SKM-1 treated with dmso at 0.1 percent for 144 hours (cell line): ENCODE measurements at regions not wholly inside any gene's neighbourhood (a gene's known extent, or its start where the extent isn't known, plus 50 kb on each side); places are given as distances from the start of the nearest gene placed in this dataset.

Experiments used
- DNase-seq: peaks from one replicate; lab custom pipeline; 2025; ENCODE audit not compliant: unreplicated experiment; lab: John Stamatoyannopoulos, UW

DNA sequence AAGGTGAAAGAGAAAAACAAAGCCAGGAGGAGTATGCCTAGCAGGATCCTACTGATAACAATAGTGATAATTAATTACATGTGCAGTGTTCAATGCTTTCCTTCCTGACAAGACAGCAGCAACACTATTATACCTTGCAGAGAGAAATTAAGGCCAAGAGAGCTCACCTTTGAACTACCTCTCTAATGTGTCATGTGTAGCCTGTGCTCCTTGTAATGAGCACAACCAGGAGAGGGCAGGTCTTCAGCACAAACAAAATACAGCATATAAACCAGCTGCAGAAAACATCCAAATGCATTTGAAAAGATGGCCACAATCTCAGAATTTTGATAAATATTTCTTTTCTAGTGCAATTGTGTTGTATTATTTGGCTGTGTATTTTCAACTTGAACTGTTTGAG is 1425.7 kb downstream of the DSC3 start:
- no peak for DNase-seq

DNA sequence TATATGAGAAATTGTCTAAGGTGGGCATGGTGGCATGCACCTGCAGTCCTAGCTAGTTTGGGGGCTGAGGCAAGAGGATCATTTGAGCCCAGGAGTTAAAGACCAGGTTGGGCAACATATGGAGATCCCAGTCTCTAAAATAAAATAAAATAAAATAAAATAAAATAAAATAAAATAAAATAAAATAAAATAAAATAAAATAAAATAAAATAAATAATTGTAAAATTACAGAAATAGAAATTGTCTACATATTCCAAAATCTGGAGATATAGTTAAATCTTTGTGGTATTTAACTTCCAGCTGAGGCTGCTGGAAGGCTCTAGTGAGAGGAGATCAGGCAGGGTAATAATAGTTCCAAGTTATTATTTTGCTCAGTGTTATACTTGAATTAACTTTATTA is 1432.1 kb upstream of the CDH2 start:
- DNase-seq: no peak

DNA sequence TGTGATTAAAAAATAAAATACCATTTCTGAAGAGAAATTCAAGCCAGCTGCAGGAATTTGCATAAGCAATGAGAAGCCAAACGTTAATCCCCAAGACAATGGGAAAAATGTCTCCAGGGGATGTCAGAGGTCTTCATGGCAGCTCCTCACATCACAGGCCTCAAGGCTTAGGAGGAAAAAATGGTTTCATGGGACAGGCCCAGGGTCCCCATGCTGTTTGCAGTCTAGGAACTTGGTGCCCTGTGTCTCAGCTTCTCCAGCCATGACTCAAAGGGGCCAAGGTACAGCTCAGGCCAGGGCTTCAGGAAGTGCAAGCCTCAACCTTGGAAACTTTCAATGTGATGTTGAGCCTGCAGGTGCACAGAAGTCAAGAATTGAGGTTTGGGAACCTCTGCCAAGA is 1428.4 kb upstream of the CDH2 start:
- DNase-seq: no peak

DNA sequence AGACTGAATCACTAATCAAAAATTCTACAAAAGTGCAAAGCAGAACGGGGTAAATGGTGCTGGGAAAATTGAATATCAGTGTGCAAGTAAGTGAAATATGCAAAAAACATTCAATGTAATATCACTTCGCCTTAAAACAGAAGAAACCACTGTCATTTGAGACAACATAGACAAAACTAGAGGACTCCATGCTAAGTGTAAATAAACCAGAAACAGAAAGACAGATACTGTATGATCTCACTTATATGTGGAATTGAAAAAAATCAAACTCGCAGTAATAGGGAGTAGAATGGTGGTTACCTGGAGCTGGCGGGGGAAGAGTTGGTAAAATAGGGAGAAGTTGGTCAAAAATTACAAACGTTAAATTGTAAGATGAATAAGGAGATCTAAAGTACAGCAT is 1420.0 kb upstream of the CDH2 start:
- DNase-seq: no peak

DNA sequence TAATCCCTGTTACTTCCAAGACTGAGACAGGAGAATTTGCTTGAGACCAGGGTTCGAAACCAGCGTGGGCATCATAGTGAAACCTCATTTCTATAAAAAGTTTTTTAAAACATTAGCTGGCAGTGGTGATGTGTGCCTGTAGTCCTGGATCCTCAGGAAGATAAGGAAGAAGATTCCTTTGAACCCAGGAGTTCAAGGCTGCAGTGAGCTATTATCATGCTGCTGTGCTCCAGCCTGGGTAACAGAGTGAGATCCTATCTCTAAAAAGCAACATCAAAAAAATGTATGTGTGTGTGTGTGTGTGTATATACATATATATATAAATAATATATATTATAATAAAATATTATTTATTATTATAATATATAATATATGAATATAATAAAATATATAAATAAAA is 1417.6 kb upstream of the CDH2 start:
- DNase-seq: peak; percentile 21

DNA sequence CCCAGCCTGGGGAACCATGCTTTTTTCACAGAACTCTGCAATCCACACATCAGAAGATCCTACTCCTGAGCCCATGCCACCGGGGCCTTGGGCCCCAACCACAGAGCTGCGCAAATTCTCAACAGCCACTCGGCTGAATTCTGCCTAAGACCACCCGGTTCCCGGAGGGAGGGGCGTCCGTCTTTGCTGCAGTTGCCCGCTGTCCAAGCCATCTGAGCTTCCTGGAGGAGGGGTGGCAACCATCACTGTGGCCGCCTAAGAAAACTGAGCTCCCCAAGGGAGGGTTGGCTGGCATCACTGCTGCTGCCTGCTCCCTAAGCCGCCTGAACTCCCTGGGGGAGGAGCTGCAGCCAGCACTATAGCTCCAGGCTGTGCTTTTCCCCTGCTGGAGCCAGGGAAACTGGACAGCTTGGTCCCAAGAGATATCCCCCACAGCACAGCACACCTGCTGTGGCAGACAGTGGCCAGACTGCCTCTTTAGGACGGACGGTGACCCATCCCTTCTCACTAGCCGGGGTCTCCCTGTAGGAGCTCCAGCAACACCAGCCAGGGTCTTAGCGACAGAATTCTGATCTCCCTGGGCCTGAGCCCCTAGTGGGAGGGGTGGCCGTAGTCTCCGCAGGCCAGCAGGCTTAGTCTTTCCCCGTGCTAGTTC is 1411.6 kb upstream of the CDH2 start:
- DNase-seq: no peak

DNA sequence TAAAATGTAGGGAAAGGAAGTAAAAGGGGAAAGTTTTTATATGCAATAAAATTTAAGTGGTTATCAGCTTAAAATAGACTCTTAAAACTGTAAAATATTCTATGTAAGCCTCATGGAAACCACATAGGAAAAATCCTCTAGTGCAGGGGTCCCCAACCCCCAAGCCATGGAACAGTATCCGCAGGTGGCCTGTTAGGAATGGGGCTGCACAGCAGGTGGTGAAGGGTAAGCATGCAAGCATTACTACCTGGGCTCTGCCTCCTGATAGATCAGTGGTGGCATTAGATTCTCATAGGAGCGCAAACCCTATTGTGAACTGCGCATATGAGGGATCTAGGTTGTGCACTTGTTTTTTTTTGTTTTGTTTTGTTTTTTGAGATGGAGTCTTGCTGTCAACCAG is 1409.3 kb upstream of the CDH2 start:
- no peak for DNase-seq

DNA sequence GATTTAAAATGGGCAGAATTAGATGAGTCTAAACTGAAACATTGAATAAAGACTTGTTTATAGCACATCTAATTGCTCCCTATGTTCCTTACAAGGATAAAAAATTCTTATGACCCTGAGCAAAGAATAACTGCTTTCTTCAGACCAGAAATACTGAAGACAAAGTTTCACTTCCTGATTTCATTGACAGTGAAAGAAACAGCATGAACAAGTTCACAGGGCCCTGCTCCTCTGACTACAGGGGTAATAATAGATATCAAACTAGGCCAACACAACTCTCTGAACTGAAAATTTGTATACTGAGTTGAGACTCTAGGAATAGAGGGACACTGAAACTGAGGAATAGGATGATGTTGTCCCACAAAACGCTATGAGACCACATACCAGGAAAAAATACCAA is 1383.3 kb upstream of the CDH2 start:
- DNase-seq: peak; percentile 41

DNA sequence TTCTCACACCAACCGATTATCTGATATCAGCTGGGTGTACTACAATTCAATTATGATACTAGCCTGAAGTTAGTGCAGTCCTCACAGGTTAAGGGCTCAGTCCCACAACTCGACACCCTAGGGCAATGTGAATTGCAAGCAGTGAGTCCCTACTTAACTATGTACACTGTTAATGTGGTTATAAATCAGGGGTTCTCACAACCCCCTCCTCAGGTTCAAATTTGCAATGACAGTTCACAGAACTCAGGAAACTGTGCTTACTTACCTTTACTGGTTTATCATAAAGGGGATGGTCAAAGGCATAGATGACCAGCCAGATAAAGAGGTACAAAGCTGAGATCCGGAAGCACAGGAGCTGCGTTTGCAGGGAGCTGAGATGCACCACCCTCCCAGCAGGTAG is 1379.1 kb upstream of the CDH2 start:
- DNase-seq: no peak

DNA sequence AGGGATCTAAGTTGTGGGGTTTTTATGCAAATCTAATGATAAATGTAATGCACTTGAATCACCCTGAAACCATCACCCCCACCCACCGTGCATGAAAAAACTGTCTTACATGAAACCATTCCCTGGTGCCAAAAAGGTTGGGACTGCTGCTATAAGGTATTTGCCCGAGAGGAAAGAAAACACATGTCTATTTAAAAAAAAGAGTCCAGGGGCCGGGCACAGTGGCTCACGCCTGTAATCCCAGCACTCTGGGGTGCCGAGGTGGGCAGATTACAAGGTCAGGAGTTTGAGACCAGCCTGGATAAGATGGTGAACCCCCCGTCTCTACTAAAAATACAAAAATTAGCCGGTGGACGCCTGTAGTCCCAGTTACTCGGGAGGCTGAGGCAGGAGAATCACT is 1372.8 kb upstream of the CDH2 start:
- DNase-seq: no peak

DNA sequence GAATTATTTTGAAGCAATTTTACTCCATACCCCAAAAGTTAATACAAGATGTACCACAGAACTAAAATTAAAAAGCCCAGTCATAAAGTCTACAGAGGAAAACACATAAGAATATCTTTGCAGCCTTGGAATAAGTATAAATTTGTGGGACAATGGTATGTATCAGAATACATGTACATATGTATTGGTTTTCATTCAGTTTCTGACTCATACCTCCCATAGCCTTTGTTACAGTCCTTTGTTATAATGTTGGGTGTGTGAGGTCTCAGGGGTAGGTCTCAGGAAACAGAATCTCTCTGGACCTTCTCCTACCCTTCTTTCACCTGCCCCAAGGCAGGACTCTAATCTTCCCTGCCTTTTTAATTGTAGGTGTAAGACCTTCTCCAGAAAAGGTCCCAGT is 1370.7 kb upstream of the CDH2 start:
- no peak for DNase-seq

DNA sequence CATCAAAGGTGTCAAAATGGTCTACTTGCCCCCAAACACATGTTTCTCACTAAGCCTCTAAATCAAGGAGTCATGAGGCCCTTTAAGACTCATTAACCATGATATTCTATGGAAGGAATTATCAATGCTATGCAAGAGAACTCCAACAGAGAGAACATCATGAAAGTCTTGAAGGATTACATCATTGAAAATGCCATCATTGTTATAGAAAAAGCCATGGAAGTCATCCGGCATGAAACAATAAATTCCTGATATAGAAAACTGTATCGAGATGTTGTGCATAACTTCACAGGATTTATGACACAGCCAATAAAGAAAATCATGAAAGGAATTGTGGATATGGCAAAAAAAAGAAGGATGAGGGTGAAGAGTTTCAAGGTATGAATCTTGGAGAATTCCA is 1363.6 kb upstream of the CDH2 start:
- no peak for DNase-seq

DNA sequence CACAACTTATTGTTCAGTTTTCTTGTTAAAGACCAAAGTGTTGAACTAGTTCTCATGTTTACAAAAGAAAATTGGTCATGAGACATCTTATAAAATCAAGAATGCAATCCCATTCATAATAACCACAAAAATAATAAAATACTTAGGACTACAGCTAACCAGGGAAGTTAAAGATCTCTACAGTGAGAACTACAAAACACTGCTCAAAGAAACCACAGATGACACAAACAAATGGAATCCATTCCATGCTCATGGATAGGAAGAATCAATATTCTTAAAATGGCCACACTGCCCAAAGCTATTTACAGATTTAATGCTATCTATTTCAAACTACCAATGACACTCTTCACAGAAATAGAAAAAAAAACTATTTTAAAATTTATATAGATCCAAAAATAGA is 1354.8 kb upstream of the CDH2 start:
- DNase-seq: no peak

DNA sequence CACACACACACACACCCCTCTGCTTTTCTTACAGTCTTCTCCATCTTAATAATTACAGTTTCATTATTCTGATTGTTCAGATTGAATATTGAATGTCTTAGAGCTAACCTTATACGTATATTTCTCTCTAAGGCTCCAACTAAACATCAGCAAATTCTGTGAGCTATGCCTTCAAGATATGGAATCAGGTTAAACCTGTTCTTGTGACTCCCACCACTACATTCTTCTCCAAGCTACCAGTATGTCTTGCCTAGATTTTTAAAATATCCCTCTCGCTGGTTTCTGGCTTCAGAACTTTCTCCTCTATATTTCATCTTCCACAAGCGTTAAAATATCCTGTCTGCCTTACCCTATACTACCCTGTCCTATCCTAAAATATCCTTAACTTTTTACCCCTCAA is 1346.4 kb upstream of the CDH2 start:
- no peak for DNase-seq

DNA sequence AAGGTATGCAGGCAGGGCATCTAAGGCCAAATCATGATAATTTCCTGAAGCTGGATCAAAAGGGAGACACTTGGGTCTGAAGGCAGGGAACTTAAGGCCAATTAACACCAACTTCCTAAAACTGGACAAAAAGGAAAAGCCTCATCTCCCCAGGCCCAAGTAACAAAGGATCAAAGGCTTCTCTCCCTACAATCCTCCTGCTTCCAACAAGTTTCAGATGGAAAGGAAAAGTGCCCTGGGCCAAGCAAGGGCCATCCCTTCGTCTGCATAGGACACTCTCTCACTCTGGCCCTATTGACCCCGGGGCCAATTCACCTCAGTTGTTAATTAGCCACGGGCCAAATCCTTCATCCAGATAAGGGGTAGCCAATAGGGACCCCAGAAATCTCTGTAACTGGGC is 1335.8 kb upstream of the CDH2 start:
- no peak for DNase-seq

DNA sequence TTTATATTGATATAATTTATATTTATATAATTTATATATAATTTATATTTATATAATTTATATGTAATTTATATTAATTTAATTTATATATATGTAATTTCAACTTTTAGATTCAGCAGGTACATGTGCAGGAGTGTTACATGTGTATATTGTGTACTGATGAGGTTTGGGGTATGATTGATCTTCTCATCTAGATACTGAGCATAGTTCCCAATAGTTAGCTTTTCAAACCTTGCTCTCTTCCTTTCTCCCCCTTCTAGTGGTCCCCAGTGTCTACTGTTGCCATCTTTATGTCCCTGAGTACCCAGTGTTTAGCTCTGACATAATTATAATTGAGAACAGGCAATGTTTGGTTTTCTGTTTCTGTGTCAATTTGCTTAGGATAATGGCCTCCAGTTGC is 1335.3 kb upstream of the CDH2 start:
- peak; percentile 4 for DNase-seq

DNA sequence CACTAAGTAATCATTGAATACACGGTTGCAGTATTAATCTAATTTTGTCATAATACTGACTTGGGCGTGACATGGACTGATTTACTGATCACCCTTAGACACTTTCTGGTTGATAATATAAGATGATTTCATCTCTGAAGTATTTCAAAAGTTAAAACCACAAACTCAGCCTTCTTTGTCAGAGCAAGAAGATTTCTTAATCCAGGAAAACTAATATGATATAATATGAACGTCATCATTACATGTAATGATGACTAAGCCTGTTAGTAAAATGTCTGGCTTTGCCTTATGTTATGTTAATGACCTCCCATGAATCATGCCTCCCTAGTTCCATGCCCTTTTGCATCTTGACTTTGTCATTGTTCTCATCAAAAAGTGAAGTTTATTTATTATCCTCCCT is 1325.0 kb upstream of the CDH2 start:
- DNase-seq: no peak

DNA sequence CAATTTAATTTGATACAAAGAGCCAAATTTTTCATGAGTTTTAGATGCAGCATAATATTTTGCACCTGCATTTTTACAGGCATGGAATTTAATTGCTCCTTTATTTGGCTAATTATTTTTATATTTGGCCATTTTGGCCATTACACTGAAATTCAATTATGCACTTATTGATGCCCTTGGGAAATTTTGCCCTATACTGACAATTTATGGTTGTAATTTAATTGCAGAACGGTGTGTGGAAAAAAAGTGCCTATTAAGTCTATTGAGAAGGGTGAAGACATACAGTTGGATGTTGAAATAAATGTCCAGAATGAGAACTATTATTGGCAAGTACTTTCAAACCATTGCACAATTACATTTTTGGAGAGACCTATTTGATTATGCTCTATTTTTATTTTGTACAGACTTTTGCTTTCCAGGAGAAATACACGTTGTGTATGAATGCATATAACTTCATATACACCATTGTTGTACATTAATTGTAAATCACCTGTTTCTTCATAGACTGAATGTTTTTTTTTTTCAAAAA is 1319.3 kb upstream of the CDH2 start:
- DNase-seq: no peak

DNA sequence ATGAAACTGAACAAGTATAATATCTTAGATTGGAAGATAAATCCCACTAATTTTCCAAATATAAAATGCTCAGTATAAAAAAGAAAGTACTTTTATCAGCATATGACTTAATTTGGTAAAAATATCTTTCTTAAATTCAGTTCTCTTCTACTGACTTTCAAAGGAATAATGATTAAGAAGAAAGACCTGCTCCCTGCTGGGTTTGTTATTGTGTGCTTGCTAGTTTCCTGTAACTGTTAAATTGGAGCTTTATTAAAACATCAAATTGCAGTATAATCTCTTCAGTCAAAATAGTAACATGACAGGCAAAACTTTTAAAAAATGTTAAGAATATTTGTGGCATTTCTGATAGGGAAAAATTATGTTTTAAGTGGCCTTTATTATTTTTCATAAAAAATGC is 1317.4 kb upstream of the CDH2 start:
- DNase-seq: no peak

DNA sequence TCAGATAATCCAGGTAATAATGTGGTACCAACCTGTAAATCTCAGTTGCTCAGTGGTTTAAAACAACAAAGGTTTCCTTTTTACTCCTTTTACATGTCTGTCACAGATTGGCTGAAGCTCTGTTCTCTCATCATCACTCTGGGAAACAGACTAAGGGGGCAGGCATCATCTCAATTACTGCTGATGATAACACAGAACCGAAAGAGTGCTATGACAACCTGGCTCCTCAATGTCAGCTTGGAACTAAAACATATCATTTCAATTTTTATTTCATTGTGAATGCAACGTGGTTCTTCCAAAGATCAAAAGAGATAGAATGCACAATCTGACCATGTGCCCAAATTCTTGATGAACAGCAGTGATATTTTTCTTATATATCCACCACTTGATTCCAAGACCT is 1315.0 kb upstream of the CDH2 start:
- DNase-seq: no peak

DNA sequence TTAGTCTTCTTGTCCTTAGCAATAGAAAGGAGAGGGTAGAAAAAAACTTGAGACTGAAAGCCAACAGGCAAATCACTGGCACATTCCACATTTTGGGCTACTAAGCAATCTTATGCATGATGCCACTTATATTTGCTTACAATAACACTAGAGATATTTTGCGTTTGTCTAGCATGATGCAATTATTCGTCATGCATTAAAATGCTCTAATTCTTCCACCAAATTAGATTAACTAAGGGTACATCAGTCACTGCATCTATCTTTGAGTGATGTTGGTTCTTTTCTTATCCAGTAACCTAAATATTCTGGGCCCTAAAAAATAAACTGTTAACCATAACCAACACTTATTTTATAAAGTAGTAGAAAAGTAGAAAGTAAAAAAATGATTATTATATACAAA is 1311.7 kb upstream of the CDH2 start:
- no peak for DNase-seq

DNA sequence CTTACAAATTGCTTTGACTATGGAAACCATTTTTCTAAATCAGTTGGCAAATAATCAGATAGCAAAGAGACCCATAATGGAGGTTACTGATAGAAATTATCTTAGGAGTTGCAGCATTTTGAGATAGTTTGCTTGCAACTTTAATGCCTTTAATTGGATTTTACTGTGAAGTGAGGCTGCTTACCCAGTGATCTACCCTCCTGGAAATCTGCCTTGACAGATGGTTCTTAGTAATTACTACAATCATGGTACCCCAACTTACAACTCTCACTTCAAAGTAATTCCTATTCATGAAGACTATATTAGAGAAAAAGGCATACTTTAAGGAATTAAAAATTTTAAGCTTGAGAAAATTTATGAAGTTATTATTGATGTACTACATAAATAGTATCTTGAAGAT is 1288.6 kb upstream of the CDH2 start:
- DNase-seq: no peak

DNA sequence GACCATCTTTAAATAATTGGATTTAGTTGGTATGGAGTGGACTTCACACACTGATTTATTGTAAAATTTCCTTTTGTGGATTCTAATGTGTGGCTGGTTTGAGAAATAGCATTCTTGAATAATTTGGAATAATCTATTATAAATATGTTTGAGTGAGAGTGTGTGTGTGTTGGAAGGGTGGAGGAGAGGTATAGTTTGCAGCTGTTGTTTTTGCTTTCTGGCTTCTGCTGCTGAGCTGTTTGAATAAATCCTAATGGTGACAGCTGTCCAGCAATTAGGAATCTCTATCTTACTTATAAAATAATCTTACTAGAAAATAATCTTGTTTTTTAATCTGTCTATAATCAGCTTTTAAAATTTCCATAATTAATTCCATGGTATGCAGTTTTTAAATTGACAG is 1283.0 kb upstream of the CDH2 start:
- DNase-seq: no peak
